C4-2B (cell line): ENCODE measurements at regions not wholly inside any gene's neighbourhood (a gene's known extent, or its start where the extent isn't known, plus 50 kb on each side); places are given as distances from the start of the nearest gene placed in this dataset.

Experiments
- H3K27ac ChIP-seq: fragments of 450-650 bp; 2 replicates; pipeline ENCODE4 v1.5.1; 2017
- ZFX ChIP-seq: fragments of 450-650 bp; IDR thresholded peaks from 2 replicates; pipeline ENCODE4 v1.6.1; 2017
- TF ChIP-seq, protein P1 (sequence below): fragments of 450-650 bp; conservative IDR thresholded peaks from 2 replicates; pipeline ENCODE4 v1.5.1; 2017; ENCODE audit warnings: mild to moderate bottlenecking

DNA sequence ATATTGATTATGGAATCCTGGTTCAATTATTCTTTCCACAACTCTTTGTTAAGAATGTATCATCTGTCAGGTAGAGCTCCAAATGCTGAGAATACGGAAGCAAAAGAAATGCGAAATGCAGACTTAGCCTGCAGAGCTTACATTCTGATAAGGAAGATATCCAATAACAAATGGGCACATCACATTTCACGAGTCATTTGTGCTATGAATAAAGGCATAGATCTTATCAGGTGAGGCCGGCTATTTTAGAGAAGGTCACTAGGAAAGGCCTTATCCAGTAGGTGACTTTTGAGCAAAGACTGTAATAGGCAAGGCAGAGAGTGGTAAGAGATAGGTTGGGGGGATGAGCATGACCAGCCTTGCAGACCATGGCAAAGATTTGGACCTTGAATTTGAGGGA, 174.3 kb upstream of the SERPINE2 start:
- TF ChIP-seq, protein P1, sequence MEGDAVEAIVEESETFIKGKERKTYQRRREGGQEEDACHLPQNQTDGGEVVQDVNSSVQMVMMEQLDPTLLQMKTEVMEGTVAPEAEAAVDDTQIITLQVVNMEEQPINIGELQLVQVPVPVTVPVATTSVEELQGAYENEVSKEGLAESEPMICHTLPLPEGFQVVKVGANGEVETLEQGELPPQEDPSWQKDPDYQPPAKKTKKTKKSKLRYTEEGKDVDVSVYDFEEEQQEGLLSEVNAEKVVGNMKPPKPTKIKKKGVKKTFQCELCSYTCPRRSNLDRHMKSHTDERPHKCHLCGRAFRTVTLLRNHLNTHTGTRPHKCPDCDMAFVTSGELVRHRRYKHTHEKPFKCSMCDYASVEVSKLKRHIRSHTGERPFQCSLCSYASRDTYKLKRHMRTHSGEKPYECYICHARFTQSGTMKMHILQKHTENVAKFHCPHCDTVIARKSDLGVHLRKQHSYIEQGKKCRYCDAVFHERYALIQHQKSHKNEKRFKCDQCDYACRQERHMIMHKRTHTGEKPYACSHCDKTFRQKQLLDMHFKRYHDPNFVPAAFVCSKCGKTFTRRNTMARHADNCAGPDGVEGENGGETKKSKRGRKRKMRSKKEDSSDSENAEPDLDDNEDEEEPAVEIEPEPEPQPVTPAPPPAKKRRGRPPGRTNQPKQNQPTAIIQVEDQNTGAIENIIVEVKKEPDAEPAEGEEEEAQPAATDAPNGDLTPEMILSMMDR = no peak
- TF ChIP-seq ZFX = no peak
- no peak overlapping the region for H3K27ac ChIP-seq

DNA sequence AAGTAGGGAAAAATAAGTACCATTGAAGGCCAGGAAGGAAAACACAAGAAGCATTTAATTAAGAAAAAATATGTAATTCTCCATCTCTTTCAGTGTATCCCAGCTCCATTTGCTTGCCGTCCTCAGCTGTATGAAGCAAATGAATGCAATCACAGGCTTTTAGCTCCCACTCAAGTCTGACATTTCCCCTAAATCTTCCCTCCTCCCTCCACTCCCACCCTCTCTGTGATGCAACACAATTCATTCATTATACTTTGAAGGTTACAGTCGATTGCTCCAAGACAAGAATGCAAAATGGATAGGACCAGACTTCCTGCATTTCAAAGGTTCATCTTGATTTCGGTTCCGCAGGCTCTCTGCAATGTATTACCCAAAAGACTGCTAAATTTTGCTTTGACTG, 172.7 kb upstream of the SERPINE2 start:
- TF ChIP-seq, protein P1 = no peak
- TF ChIP-seq ZFX = no peak
- no peak overlapping the region for H3K27ac ChIP-seq

GRCh38 chr2:224211181-224211480, 172.0 kb upstream of the SERPINE2 start:
- no peak overlapping the region for H3K27ac ChIP-seq
- TF ChIP-seq, protein P1 = no peak
- no peak for TF ChIP-seq ZFX

DNA sequence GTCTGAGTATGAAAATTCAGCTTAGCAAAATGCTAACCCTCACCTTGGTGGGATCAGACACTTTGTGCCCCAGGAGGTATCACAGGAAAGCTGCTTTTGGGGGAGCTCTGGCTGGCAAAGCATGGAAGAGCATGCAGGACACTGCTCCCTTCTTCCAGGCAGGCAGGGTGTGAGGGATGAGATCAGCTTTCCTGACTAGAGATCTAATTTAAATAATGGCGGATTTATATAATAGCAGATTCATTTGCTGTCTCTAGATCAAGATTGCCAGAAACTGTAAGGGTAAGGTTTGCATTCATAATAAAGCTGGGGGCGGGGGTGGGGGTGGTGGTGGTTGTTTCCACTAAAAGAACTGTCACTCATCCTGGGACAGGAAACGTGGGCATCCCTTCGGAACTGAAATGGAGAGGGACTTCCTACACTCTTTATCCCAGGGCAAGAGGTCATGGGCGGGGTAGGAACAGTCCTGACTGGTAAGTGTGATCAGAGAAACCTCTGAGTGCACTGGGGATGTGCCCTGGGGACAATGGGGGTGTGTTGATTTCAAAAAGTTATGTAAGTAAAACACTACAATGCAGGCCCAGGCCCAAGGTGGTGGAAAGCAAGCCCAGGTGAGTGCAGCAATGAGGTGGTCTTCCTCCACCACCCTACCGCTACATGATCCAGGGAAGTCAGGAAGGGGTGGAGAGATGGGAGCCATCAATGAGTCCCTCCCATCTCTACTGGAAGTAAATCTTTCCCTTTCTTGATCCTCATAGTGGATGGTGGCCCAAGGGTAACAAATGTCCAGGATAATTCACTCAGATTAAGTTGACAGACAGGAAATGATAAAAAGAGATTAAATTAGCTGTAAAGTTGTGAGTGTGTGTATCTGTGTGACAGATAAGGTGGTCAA, 171.4 kb upstream of the SERPINE2 start:
- no peak for TF ChIP-seq ZFX
- TF ChIP-seq, protein P1 = no peak
- H3K27ac ChIP-seq = no peak overlapping the region

DNA sequence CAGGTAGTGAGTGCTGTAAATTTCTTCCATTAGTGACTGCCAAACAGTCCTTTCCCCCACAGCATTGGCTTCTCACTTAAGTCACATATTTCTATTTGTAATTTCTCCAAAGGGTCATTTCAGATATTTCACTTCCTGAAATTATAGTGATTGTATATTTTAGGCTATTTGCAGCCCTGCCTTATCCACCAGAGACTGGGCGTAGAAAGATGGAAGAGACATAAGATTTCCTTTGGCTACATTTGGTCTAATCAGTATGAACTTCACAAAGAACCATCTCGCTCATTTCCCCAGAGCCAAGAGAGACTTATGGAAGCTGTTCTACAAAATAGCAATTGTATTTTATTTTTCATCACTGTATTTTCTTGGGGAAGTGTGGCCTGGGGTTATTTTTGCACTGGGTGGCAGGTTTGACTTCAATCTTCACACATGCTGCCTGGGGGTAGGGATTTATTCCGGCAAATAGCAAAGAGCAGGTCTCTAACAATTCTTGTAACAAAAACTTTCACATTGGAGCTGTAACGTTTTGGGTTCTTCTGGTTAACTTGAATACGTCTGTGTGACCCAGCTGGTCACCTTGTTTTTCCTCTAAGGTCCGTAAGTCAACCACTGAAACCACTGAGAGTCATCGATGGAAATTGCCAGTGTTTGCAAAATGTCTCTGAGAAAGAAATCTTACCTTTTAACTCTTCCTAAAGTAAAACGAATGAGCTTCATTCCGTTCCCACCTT, 170.6 kb upstream of the SERPINE2 start:
- no peak for TF ChIP-seq ZFX
- TF ChIP-seq, protein P1 = no peak
- no peak overlapping the region for H3K27ac ChIP-seq

- TF ChIP-seq, protein P1 = no peak
- TF ChIP-seq ZFX = no peak
- no peak overlapping the region for H3K27ac ChIP-seq
Measured at GRCh38 chr2:224208443-224208842, 169.4 kb upstream of the SERPINE2 start.

DNA sequence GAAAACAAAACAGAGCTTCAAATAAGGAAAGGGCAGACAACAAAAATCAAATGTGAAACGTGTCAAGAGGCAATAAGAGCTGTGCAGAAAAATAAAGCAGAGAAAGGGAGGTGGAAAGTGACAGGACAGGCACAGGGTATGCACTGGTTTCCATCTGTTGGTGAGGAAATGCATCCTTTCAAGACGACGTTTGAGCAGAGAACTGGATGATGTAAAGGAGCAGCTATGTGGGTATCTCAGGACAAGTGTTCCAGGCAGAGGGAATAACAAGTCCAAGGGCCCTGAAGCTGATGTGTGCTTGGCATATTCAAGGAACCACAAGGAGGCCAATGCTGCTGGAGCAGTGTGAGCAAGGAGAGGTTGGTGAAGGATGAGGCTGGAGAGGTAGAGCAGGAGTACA, 168.9 kb upstream of the SERPINE2 start:
- no peak for TF ChIP-seq ZFX
- TF ChIP-seq, protein P1 = no peak
- H3K27ac ChIP-seq = no peak overlapping the region
